HepG2 (cell line): ENCODE measurements at regions not wholly inside any gene's neighbourhood (a gene's known extent, or its start where the extent isn't known, plus 50 kb on each side); places are given as distances from the start of the nearest gene placed in this dataset.

ENCODE experiments used
- MAFG ChIP-seq: sonication (generic); formaldehyde crosslinking; IDR thresholded peaks from 2 replicates; pipeline ENCODE4 v1.5.1; 2020; ENCODE audit warnings: mild to moderate bottlenecking, missing genetic modification reagents
- MAFK ChIP-seq, 2 experiments: IDR thresholded peaks in 1 of 2; conservative IDR thresholded peaks in 1 of 2; 2 replicates each; pipeline ENCODE4 v1.6.1; 2011; ENCODE audit warnings: improper control_type of control experiment in 2 of 2, low read length in 2 of 2

- TF ChIP-seq MAFG (CRISPR knock-in tag): no peak
- no peak for TF ChIP-seq MAFK (conservative IDR thresholded peaks at IDR 0.05 in 1 of 2, IDR thresholded peaks at IDR 0.05 in 1 of 2; ENCODE audit: low read length in 2 of 2)
These were observed 158.6 kb upstream of the RBMS1 start for GRCh38 chr2:160652236-160652635.
